ENCODE measurements at regions not wholly inside any gene's neighbourhood (a gene's known extent, or its start where the extent isn't known, plus 50 kb on each side); places are given as distances from the start of the nearest gene placed in this dataset.

DNA sequence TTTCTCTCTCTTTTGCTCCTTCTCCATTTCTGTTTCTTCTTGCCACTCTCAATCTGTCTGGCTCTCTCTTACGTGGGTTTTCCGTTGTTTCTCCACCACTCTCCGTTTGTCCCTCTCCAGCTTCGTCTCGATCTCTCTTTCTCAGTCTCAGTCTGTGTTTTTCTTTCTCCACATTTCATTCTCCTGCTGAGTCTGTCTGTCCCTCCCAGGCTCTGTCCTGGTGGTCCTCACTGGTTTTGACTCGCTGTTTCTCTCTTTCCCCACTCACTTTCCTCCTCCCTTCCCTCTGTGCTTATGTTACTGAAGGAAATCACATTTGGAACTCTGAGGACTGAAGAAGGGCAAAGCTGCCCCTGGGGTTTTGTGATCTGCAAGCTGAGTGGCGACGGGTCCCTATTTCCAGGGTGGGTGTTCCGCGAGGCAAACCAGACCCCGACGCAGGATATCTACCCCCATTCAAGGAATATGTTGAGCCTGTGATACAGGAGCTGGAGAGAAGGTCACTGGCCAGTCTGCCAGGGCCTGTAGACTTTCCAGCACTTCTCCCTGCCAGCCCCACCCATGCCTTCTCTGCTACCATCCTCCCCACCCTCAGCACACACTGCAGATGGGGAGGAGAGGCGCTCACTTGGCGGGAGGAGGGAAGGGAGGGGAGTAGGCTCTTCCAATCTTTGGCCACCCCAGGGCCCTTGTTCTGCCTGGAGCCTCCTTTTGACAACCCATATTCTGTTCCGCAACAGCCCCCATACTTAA is 102.7 kb upstream of the MAP1LC3B2 start:
- DNase-seq (ENCODE audit: low read depth in 2 of 2) = no peak

DNA sequence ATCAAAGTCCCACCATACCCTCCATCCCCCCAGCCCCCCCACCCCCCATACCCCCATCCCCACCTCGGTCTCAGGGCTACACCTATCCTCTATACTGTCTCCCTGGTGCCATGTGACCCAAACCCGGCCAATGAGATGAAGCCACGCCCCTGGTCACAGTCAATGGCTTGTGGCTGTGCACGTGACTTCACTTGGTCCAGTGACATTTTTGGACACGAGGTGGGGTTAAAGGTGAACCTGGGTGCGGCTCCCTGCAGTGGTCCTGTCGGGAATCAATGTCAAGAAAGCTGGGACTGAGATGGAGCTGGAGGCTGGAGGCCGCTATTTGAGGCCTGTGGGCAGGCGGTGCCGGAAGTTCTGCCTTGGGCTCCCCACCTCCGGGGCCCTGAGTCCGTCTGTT is 100.7 kb upstream of the MAP1LC3B2 start:
- DNase-seq (ENCODE audit: low read depth in 2 of 2) = no peak

DNA sequence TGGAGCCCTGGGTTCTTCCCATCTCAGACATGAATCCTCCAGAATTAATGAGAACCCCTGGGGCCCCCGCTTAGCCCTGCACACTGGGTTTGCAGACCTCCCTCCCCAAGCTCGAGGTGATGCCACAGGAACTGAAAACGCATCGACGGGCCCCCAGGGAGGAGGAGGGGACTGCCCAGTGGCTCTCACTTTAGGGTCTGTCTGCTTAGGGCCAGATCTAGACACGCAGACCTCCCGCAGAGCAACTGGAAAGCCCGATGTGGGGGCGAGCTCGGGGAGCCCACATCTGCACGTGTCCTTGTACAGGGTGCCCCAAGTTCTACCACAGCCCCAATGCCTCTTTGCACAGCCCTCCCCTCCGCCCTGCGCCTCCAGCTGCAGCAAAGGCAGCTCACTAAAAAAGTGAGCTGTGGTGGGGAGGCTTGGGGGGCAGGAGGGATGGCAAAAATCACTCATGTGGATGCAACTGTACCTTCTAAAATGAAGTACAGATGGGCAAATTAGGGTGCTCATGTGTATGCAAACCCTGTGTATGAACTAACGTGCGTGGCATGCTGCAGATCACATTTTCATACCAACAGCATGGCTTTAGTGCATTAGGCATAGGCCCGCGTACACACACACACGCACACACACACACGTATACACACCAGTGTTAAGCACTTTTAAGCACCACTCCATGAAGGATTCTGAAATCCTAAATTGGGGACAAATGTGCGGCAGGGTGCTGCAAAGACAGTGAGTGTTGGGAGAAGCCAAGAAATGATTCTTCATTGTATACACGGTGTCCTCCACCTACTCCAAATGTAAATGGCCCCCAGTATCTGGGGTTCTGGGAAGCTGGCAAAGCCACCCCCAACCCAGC is 99.9 kb upstream of the MAP1LC3B2 start:
- no peak for DNase-seq (ENCODE audit: low read depth in 2 of 2)

DNA sequence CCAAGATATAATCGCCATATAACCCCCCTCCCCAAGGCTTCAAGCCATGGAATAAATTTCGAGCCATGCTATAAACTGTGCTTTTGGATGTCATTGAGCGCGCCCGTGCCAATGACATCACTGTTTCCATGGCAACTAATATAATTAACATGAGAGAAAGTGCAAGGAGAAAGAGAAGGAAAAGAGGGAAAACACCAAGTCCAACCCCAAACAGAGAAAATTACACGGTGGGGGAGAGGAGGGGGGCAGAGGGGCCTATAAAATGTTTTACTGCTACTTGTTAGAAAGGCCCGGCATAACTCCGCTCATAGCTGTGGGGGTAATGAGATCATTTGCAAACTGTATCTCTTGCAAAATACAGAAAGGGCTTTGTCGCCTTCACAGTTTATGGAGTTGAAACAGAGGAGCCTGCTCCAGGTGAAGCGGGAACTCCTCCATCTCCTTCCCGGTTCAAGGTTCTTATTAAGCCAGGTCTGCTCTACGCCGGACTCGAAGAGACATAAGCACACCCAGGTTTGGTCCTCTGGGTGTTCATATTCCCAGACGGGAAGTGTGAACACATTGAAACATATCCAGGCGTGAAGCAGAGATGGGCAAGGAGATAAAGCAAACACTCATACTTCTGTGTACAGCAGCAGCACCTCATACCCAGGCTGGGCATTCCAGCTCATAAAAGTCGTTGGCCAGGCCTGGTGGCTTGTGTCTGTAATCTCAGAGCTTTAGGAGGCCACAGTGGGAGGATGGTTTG is 99.1 kb upstream of the MAP1LC3B2 start:
- DNase-seq (ENCODE audit: low read depth in 2 of 2) = no peak

DNA sequence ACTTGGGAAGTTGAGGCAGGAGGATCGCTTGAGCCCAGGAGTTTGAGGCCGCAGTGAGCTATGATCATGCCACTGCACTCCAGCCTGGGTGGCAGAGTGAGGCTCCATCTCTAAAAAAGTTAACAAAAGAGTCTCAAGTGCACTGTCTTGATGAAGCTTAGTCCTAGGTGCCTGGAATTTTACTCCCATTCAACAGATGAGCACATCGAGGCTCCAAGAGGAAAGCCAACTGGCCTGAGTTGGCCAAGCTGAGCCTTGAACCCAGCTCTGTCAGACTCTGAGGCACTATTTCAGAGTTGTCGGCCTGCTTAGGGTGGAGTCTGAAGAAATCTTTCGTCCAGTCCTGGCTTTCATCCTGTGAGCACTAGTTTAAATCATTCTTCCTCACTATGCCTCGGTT is 98.1 kb upstream of the MAP1LC3B2 start:
- DNase-seq (ENCODE audit: low read depth in 2 of 2) = no peak

DNA sequence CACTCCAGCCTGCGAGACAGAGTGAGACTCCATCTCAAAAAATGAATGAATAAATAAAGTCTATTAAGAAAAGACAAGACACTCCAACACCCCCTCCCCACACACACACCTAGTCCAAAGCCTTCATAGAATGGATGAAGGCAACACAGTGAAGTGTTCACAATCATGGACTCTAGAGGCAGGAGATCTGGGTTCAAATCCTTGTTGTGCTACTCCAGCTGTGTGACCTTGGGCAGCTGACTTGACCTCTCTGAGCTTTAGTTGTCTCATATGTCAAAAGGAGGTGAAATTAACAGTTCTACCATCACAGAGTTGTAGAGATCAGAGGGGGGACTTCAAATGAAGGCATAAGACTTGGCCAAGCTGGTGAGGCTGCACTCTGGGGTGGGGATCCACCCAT is 95.8 kb upstream of the MAP1LC3B2 start:
- DNase-seq (ENCODE audit: low read depth in 2 of 2) = no peak

DNA sequence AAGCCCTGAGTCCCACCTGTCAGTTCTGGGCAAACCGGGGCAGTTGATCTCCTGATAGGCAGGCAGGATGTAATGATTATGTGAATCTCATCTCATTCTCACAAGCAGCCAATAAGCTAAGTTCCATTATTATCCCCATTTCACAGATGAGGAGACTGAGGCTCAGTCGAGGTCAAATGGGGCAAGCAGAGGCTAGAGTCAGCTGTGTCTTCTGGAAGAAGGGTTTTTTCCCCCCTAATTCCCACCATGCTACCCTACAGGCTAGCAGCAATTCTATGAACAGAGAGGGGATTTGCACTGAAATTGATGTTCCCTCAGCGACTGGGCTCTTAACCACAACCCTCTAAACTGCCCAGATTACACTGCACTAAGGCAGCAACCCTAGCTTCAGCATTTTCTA is 93.8 kb upstream of the MAP1LC3B2 start:
- DNase-seq (ENCODE audit: low read depth in 2 of 2) = no peak

DNA sequence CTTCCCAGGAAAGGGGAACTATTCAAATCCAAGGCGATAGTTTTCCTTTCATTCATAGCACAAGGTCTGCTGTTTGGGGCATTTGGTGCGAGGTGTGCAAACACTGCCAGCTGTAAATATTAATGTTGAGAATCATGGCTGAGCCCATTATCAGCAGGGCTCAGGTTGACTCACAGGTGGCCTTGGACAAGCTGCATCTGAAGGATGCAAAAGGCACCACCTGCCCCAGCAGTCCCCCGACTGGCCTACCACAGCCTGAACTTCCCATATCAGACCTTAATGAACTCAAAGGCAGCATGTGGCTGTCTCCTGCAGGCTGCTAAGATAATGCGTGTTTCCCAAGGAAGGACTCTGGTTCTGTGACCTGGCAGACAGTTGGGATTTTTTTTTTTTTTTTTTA is 93.3 kb upstream of the MAP1LC3B2 start:
- DNase-seq (ENCODE audit: low read depth in 2 of 2) = no peak

DNA sequence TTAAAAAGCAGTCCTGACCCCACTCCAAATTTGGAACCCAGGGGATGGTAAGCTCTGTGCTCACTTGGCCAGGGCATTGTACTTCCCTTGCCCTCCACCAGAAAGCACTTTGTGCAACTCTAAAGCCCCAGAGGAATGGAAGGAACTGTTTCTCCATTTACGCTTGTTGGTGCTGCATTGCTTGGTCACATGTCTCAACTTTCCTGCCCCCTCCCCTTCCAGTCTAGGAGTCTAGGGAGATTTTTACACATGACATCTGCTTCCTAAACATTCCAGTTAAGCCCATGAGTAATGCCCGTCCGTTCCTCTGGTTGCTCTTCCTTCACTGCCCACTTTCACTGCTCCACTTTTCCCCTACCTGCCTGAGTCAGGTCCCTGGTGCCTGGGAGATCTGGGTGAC is 92.6 kb upstream of the MAP1LC3B2 start:
- DNase-seq (ENCODE audit: low read depth in 2 of 2) = no peak

DNA sequence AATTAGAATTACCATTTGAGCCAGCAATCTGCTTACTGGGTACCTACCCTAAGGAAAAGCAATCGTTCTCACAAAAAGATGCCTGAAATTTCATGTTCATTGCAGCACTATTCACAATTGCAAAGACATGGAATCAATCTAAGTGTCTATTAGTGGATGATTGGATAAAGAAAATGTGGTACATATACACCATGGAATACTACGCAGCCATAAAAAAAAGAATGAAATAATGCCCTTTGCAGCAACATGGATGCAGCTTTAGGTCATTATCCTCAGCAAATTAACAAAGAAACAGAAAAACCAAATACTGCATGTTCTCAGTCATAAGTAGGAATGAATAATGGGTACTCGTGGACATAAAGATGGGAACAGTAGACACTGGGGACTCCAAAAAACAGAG is 89.8 kb upstream of the MAP1LC3B2 start:
- DNase-seq (ENCODE audit: low read depth in 2 of 2) = no peak

DNA sequence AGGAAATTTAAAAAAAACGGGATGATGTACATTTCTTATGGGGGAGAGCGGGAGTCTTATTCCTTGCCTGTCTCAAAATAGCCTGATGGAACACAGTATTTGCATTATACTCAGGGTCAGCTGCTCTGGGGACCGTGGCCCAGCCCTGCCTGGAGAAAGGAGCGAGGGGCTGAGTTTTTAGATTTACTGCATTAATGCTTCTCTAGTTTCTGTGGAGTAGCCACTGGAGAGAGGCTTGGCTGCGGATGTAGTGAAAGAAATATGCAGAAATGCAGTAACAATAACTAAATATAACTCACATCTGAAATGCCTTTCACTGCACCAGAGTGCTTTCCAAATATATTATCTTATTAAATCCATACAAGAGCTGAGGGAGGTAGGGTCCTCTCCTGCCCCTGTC is 87.6 kb upstream of the MAP1LC3B2 start:
- DNase-seq (ENCODE audit: low read depth in 2 of 2) = no peak

DNA sequence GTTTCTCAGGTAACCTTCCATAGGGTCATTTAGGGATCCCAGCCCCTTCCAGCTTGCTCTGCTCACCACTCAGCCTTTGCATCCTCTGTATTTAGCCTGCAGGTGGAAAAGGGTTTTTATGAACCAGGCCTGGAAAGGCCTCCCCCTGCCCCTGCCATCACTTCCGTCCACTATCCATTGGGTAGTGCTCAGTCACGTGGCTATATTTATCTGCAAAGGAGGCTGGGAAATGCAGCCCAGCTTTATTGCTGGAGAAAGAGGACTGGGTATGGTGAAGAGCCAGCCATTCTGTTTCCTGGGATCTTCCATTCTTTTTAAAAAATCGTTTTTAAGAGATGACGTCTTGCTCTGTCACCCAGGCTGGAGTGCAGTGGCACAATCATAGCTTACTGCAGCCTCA is 87.0 kb upstream of the MAP1LC3B2 start:
- no peak for DNase-seq (ENCODE audit: low read depth in 2 of 2)

DNA sequence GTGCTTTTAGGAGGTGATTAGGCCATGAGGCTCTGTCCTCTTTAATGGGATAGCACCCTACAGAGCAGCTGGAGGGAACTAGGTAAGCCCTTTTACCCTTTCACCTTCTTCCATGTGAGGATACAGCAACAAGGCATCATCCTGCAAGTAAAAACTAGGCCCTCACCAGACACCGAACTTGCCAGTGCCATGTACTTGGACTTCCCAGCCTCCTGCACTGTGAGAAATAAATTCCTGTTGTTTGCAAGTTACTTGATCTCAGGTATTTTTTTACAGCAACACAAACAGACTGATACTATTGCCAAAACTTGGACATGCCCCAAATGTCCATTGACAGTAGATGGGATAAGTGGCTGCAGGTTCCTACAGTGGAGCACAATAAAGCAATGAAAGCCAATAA is 85.8 kb upstream of the MAP1LC3B2 start:
- DNase-seq (ENCODE audit: low read depth in 2 of 2) = no peak

DNA sequence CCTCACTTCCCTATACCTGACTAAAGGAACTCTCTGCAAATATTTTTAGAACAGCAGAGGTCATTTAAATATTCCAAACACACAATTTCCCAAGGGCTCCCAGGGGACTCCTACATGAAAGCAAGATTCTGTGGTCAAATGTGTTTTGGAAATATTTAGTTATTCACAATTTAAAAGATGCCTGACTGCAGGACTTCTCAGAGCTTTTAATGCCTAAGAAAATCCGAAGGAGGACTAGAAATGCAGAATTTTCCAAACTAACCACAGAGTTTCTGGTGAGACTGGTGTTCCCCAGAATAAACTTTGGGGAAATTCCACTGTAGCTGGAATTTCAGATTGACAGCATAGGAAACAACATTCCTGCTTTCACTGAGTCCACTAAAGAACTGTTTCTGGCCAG is 84.8 kb upstream of the MAP1LC3B2 start:
- no peak for DNase-seq (ENCODE audit: low read depth in 2 of 2)

DNA sequence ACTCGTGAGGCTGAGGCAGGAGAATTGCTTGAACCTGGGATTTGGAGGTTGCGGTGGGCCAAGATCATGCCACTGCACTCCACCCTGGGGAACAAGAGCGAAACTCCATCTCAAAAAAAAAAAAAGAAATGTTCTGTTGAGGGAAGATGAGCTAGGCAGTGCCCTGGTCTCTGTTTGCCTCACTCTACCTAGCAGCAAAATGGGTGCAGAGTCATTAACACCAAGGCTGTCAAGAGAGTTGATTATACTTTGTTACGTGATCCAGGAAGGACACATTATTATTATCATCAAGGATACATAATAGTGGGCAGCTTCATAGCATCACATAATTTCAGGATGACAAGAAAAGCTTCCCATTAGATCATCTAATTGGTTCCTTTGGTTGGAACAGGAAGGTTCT is 84.3 kb upstream of the MAP1LC3B2 start:
- DNase-seq (ENCODE audit: low read depth in 2 of 2) = no peak

DNA sequence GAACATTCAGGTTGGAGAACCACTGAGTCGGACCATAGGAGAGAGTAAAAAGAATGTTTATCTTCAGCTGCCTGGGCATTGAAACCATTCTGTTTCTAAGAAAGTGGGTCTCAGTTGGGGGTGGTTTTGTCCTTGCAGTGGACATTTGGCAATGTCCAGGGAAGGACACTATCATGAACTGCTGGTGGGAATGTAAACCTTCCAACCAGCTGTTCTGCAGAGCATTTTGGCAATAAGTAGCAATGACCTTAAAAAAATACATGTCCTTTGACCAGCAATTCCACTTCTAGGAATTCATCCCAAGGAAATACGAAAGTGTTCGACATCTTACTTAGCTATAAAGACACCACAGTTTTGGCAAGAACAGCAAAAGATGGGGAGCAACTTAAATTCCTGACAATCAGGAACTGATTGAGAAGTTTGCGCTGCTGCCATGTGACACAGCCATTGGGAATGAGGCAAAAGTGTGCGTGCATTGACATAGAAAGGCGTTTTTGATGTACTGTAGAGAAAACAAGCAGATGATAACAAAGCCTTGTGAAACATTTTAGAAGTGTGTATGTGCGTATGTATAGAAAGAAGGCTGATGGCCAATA is 82.9 kb upstream of the MAP1LC3B2 start:
- no peak for DNase-seq (ENCODE audit: low read depth in 2 of 2)

DNA sequence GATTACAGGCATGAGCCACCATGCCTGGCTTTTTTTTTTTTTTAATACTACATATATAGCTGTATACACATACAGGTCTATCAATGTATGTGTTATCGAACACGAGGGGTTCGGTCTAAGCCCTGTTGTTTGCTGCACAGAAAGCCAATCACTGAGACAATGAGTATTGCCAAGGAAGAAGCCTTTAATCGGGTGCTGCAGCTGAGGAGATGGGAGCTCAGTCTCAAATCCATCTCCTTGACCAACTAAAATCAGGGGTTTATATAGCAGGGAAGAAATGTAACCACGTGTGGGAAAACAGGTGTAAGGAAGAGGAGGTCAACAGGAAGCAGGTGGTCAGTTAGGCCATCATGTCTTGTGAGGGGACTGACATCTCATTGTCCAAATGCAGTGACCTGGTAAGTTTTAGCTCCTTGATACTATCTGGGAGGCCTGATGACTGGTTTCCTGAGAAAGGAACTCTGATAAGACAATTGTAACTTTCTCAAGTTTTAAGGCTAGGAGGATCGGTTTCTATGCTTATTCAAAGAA is 80.9 kb upstream of the MAP1LC3B2 start:
- DNase-seq (ENCODE audit: low read depth in 2 of 2) = no peak

DNA sequence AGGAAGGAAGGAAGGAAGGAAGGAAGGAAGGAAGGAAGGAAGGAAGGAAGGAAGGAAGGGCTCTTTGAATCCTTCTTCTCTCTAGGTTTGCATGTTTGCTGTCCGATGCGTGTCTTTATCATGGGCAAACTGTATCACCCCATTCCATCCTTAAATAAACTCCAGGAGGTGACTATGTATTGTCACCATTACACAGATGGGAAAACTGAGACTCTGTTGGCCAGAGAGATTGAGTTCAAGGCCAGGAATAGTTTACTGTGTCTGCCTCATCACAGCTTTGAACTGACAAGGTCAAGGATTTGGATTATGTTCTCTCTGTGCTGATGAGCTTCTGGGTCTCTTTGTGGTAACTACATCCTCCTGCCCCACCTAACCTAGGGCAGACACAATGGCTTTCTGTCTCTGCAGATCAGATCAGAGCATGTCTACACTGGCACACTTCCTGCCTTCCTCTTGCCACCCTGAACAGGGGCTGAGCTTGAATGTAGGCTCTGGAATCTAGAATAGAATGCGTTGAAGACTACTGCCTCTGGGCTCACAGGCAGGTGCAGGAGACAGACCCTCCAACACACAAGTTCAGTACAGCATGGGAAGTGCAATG is 78.9 kb upstream of the MAP1LC3B2 start:
- DNase-seq (ENCODE audit: low read depth in 2 of 2) = no peak

DNA sequence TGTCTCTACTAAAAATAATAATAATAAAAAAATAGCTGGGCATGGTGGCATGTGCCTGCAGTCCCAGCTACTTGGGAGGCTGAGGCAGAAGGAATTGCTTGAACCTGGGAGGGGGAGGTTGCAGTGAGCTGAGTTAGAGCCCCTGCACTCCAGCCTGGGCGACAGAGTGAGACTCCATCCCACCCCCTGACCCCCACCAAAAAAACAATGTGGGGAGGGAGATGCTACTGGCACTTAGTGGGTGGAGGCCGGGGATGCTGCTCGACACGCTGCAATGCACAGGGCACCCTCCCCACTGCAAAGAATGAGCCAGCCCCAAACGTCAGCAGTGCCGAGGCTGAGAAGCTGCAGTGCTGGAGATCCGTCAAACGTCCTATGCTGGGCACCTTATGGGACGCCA is 77.5 kb upstream of the MAP1LC3B2 start:
- DNase-seq (ENCODE audit: low read depth in 2 of 2) = no peak

DNA sequence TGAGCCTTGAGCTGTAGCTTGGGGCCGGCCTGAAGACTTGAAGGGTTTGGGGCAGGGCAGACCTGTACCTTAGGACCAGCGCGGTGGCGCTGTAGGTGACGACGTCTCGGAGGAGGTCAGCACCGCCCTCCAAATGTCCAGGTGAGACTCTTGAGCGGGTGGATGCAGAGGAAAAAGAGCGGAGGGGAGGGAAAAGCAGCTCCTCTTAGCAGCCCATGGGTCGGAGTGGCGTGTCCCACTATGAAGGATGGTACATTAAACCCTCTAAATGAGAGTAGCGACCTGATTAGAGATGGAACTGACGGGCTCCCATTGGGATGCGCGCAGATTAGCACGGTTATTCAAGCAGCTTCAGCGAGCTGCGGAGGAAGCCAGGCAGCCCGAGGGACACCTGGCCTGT is 77.0 kb upstream of the MAP1LC3B2 start:
- no peak for DNase-seq (ENCODE audit: low read depth in 2 of 2)

DNA sequence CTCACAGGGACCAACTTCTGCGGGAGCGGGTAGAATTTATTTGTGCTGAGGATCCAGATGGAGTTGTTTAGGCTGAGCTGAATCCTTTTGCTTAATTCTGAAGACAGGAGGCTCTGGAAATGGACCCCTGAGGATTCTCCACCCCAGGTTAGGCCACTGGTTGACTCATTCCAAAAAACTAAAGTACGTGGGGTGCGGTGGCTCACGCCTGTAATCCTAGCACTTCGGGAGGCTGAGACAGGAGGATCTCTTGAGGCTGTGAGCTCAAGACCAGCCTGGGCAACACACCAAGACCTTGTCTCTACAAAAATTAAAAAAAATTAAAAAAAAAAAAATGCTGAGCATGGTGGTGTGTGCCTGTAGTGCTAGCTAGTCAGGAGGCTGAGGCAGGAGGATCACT is 76.3 kb upstream of the MAP1LC3B2 start:
- no peak for DNase-seq (ENCODE audit: low read depth in 2 of 2)
